SK-N-SH treated with all-trans-retinoic acid at 6 μM for 48 hours (cell line): ENCODE measurements at regions not wholly inside any gene's neighbourhood (a gene's known extent, or its start where the extent isn't known, plus 50 kb on each side); places are given as distances from the start of the nearest gene placed in this dataset.

Source experiments
- OSR1 ChIP-seq: fragments of 250-450 bp; sonication (Bioruptor Pico); IDR thresholded peaks from 2 replicates; pipeline ENCODE4 v1.8.0; 2022; ENCODE audit warnings: moderate library complexity, mild to moderate bottlenecking, inconsistent platforms
- TCF4 ChIP-seq: fragments of 250-450 bp; sonication (Bioruptor Pico); IDR thresholded peaks from 2 replicates; pipeline ENCODE4 v1.8.0; 2021; ENCODE audit warnings: mild to moderate bottlenecking, moderate library complexity, borderline replicate concordance
- ZFP3 ChIP-seq: fragments of 250-450 bp; sonication (Bioruptor Pico); IDR thresholded peaks from 2 replicates; pipeline ENCODE4 v1.5.0; 2020; ENCODE audit warnings: mild to moderate bottlenecking, moderate library complexity
- ZNF565 ChIP-seq: fragments of 450-650 bp; formaldehyde crosslinking; conservative IDR thresholded peaks from 2 replicates; pipeline ENCODE4 v1.5.0; 2020; ENCODE audit warnings: low read depth, mild to moderate bottlenecking, moderate library complexity

- TF ChIP-seq OSR1 (CRISPR knock-in tag): no peak
- no peak for TF ChIP-seq ZFP3 (CRISPR knock-in tag)
- TF ChIP-seq ZNF565 (CRISPR knock-in tag): no peak
- no peak for TF ChIP-seq TCF4 (CRISPR knock-in tag)
Observed at GRCh38 chr7:33698041-33698440, 207.3 kb upstream of the BMPER start.
